SH-SY5Y (cell line): ENCODE measurements at regions not wholly inside any gene's neighbourhood (a gene's known extent, or its start where the extent isn't known, plus 50 kb on each side); places are given as distances from the start of the nearest gene placed in this dataset.

Source experiments
- GATA2 ChIP-seq: IDR thresholded peaks from 2 replicates; pipeline ENCODE4 v1.6.1; 2011; ENCODE audit warnings: mild to moderate bottlenecking, low read depth, low read length
- GATA3 ChIP-seq: IDR thresholded peaks from 2 replicates; pipeline ENCODE4 v1.6.1; 2011; ENCODE audit warnings: low read depth, mild to moderate bottlenecking, low read length, moderate library complexity

DNA sequence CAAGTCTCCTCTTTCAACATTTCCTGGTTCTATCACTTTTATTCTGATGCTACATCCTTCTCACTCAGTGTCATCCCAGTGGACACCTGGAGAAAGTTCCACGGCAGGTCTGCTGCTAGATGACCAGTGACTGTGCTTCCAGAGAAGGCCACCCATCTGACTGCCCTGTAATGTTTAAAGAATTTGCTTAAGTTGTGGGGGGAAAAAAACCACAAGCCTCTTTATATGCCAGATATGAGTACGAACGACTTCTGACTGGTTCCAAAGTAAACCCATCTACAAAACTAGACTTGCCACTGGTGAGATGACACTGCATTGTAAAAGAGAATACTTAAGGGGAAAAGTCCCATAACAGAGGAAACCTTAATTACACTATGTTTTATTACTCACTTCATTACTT is 69.6 kb upstream of the VWC2 start:
- TF ChIP-seq GATA2 (no peak), GATA3 (no peak)

DNA sequence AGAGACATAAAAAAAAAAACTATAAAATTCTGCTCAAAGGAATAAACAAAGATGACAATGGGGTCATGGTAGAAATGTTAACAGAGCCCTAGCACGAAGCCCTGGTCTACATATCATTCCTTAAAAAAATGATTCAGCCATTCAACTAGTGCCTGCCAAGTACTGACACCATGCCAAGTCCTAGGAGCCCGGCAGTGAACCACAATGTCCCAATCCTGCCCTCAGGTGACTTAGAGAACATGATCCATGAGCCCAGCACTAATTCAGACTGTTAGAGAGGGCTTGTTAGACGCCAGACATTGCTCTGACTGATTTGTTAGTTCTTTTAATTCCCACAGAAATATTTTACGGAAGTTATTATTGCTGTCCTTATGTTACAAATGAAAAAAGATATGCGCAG is 67.3 kb upstream of the VWC2 start:
- no peak for TF ChIP-seq GATA3

DNA sequence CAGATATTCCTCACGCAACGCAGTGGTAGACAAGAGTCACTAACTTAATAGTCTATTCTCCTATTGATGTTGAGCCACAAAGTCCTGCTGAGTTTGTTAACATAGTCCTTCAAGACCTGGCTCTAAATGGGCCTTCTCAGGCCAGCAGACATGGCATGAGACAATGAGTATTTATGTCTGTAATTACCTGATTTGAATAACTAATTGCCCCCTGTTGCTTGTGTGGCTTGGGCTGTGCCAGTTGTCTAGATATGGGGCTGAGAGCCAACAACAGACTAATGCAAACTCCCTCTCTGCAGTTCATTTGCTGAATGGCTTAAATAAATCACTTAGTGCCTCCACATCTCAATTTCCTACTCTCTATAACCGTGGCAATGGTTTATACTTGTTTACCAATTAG is 65.5 kb upstream of the VWC2 start:
- TF ChIP-seq GATA3 (no peak), GATA2 (no peak)

DNA sequence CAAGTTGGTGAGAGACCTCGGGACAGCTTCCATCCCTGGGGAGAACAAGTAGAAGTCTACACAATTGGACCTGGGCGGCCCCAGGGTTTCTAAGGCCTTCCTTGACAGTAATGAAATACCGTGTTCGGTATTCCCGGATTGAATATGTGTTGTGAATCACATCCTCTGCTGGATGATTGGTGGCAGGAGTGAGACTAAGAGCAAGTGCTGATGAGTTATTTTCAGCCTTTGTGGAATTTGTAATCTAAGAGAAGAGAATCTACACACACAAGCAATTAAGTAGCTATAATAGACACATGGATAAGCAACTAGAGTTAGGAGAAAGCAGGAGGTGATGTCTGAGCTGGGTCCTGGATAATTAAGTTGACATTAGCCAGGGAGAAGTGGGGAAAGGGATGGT is 64.8 kb upstream of the VWC2 start:
- no peak for TF ChIP-seq GATA3
- no peak for TF ChIP-seq GATA2

DNA sequence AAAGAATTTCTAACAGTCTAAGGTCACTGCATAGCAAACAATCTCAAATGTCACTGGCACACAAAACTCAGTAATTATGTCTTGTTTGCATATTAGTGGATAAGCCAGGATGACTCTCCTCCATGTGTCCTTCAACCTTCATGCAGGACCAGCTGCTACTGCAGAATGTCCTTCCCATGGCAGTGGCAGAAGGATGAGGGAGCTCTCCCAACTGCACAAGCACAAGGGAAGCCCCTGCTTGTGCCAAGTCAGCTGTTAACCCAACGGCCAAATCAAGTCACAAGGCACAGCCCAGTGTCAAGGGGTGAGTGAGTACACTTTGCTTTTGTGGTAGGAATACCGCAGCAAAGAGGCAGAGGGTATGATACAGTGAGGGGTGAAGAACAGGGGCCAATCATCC is 59.3 kb upstream of the VWC2 start:
- TF ChIP-seq GATA2 (no peak), GATA3 (no peak)

DNA sequence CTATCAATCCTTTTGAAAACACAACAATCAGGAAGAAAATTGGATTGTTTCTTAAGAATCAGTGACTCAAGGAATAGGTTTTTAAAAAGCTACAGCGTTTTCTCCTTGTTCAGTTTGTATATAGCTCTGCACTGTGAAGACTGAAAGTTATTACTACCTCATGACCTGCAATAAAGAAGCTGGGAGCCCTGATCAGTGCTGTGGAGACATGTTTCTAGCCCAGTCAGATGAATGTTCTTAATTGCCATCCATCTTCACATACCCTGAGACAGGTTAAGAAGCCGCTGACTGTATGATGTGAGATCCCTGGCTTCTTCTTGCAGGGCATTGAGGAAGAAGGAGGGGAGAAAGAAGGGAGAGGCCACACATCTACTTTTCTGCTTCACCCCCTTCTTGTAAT is 58.0 kb upstream of the VWC2 start:
- TF ChIP-seq GATA2 (no peak), GATA3 (no peak)

DNA sequence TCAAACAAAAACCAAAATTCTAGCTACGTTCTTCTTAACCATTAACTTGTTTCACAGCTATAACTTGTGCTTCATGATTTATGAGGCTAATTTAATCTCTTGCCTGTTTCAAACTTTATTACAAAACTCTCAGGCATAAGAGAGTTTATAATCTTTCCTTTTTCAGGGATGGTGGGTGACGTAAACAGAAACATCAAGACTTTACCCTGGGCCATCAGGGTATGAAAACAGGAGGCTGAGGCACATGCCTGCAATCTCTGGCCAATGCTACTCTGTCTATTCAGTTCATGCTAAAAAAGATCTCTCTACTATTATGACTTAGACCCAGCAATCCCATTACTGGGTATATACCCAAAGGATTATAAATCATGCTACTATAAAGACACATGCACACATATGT is 55.9 kb upstream of the VWC2 start:
- no peak for TF ChIP-seq GATA2
- TF ChIP-seq GATA3, result no peak

DNA sequence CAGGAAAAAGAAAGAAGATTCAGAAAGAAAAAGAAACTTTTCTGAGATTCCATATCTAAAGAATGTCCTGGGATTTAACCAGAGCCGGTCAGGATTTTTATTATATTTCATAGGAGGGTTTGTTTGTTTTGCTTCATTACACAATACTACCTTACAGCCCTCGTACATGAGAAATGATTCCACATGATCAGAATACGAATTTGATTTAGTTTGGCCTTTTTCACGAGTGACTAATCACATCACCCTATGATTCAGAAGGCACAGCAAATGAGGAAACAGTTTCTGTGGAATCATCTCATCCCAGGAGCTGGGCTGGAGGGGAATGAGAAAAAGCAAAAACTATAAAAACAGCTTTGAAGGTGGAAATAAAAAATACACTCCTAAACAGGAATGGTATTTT is 54.7 kb upstream of the VWC2 start:
- no peak for TF ChIP-seq GATA2
- TF ChIP-seq GATA3, result no peak

DNA sequence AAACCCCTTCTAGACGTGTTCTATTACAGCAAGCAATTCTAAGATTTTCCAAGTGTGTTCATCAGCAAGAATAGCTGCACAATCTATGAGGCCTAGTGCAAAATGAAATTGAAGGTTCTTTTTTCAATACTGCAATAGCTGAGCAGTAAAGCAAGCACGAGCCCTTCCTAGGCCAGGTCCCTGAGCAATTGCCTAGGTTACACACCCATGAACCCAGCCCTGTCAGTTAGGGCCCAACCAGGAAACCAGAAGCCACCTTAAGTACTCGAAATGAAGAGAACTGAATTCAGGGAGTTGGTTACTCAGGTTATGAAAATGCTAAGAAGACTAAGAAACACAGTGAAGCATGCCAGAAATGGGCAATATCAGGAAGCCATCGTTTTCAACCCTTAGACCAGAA is 52.0 kb upstream of the VWC2 start:
- TF ChIP-seq GATA2, result no peak
- TF ChIP-seq GATA3, result no peak
